Type B pancreatic cell (in vitro differentiated cells): ENCODE measurements at regions not wholly inside any gene's neighbourhood (a gene's known extent, or its start where the extent isn't known, plus 50 kb on each side); places are given as distances from the start of the nearest gene placed in this dataset.

Source experiments
- DNase-seq: peaks from one replicate; pipeline ENCODE4 v3.0.0; 2021; ENCODE audit warnings: mixed read lengths; ENCODE audit not compliant: unreplicated experiment; ENCODE audit errors: extremely low spot score
- H3K27ac Mint-ChIP-seq: 2 replicates; pipeline ENCODE4 v1.8.0; 2021; ENCODE audit warnings: mild to moderate bottlenecking, mixed read lengths
- H3K27me3 Mint-ChIP-seq: 2 replicates; pipeline ENCODE4 v1.8.0; 2021; ENCODE audit warnings: mixed read lengths
- H3K36me3 Mint-ChIP-seq: 2 replicates; pipeline ENCODE4 v1.8.0; 2021; ENCODE audit warnings: mixed read lengths
- H3K4me1 Mint-ChIP-seq: one replicate; pipeline ENCODE4 v1.8.0; 2021; ENCODE audit warnings: mixed read lengths; ENCODE audit not compliant: unreplicated experiment
- H3K4me3 Mint-ChIP-seq: 2 replicates; pipeline ENCODE4 v1.8.0; 2021; ENCODE audit warnings: mild to moderate bottlenecking, mixed read lengths
- H3K9me3 Mint-ChIP-seq: 2 replicates; pipeline ENCODE4 v1.8.0; 2021; ENCODE audit warnings: mixed read lengths
- CTCF ChIP-seq: fragments of 200-600 bp; sonication (generic); conservative IDR thresholded peaks from 2 replicates; pipeline ENCODE4 v1.5.0; 2021; ENCODE audit warnings: antibody characterized with exemption, mild to moderate bottlenecking

- no peak for TF ChIP-seq CTCF
- Mint-ChIP-seq H3K36me3 (no peaks in the 10 kb centered on the region), H3K9me3 (no peaks in the 10 kb centered on the region), H3K27me3 (peaks cover 7% of the 10 kb centered on the region), H3K27ac (no peak overlapping the region), H3K4me3 (no peak overlapping the region), H3K4me1 (peaks cover 17% of the 10 kb centered on the region)
- no peak for DNase-seq
These were observed 1129.6 kb downstream of the SORCS3 start for GRCh38 chr10:105770524-105771212.

- H3K27ac Mint-ChIP-seq = no peak overlapping the region
- H3K9me3 Mint-ChIP-seq = no peaks in the 10 kb centered on the region
- H3K27me3 Mint-ChIP-seq = peaks cover 13% of the 10 kb centered on the region
- H3K4me1 Mint-ChIP-seq = peaks cover 17% of the 10 kb centered on the region
- DNase-seq = no peak
- TF ChIP-seq CTCF = no peak
- H3K36me3 Mint-ChIP-seq = no peaks in the 10 kb centered on the region
- no peak overlapping the region for H3K4me3 Mint-ChIP-seq
These were observed 1128.4 kb downstream of the SORCS3 start for GRCh38 chr10:105769248-105770184.

- peaks cover 6% of the 10 kb centered on the region for H3K4me1 Mint-ChIP-seq
- H3K27me3 Mint-ChIP-seq = peaks cover 18% of the 10 kb centered on the region
- H3K36me3 Mint-ChIP-seq = no peaks in the 10 kb centered on the region
- no peak overlapping the region for H3K27ac Mint-ChIP-seq
- DNase-seq = no peak
- no peak for TF ChIP-seq CTCF
- no peak overlapping the region for H3K4me3 Mint-ChIP-seq
- no peaks in the 10 kb centered on the region for H3K9me3 Mint-ChIP-seq
These were observed 1122.5 kb downstream of the SORCS3 start for GRCh38 chr10:105763611-105764010.

- no peaks in the 10 kb centered on the region for H3K36me3 Mint-ChIP-seq
- H3K9me3 Mint-ChIP-seq = no peaks in the 10 kb centered on the region
- H3K27me3 Mint-ChIP-seq = peaks cover 18% of the 10 kb centered on the region
- H3K4me1 Mint-ChIP-seq = peaks cover 6% of the 10 kb centered on the region
- H3K27ac Mint-ChIP-seq = no peak overlapping the region
- no peak overlapping the region for H3K4me3 Mint-ChIP-seq
- no peak for TF ChIP-seq CTCF
- no peak for DNase-seq
These were observed 1120.6 kb downstream of the SORCS3 start for GRCh38 chr10:105761576-105762260.

- no peak for TF ChIP-seq CTCF
- H3K27ac Mint-ChIP-seq = no peak overlapping the region
- H3K36me3 Mint-ChIP-seq = no peaks in the 10 kb centered on the region
- peaks cover 6% of the 10 kb centered on the region for H3K4me1 Mint-ChIP-seq
- DNase-seq = no peak
- H3K4me3 Mint-ChIP-seq = no peak overlapping the region
- no peaks in the 10 kb centered on the region for H3K9me3 Mint-ChIP-seq
- peaks cover 14% of the 10 kb centered on the region for H3K27me3 Mint-ChIP-seq
These were observed 1118.6 kb downstream of the SORCS3 start for GRCh38 chr10:105759669-105760068.
